ENCODE measurements at regions not wholly inside any gene's neighbourhood (a gene's known extent, or its start where the extent isn't known, plus 50 kb on each side); places are given as distances from the start of the nearest gene placed in this dataset.
"Not testable (repeated sequence)": the region's sequence is repeated elsewhere in the genome, so short reads cannot be mapped to it uniquely, and the experiment has no call there.

DNA sequence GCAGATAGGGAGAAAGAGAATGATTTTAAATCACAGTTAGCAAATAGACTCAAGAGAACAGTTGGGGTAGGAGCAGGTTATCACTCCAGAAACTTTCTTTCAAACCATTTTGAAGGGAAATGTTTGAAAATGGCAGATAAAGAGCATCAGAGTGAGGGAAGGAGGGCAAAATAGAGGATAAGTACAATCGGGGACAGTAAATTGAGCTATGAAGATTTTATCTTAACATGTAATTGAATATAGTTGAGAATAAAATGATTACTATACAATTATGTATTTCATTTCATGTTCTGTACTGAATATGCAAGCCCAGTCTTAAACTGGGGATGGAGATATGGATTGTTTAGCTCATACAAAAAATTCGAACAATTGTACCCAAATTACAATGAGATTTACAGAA, 54.0 kb downstream of the MAP10 start:
- ATAC-seq (ENCODE audit: low FRiP score) = no peak
- DNase-seq (ENCODE audit: low spot score) = no peak
- TF ChIP-seq, protein P1, sequence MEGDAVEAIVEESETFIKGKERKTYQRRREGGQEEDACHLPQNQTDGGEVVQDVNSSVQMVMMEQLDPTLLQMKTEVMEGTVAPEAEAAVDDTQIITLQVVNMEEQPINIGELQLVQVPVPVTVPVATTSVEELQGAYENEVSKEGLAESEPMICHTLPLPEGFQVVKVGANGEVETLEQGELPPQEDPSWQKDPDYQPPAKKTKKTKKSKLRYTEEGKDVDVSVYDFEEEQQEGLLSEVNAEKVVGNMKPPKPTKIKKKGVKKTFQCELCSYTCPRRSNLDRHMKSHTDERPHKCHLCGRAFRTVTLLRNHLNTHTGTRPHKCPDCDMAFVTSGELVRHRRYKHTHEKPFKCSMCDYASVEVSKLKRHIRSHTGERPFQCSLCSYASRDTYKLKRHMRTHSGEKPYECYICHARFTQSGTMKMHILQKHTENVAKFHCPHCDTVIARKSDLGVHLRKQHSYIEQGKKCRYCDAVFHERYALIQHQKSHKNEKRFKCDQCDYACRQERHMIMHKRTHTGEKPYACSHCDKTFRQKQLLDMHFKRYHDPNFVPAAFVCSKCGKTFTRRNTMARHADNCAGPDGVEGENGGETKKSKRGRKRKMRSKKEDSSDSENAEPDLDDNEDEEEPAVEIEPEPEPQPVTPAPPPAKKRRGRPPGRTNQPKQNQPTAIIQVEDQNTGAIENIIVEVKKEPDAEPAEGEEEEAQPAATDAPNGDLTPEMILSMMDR (IDR thresholded peaks at IDR 0.05) = no peak

DNA sequence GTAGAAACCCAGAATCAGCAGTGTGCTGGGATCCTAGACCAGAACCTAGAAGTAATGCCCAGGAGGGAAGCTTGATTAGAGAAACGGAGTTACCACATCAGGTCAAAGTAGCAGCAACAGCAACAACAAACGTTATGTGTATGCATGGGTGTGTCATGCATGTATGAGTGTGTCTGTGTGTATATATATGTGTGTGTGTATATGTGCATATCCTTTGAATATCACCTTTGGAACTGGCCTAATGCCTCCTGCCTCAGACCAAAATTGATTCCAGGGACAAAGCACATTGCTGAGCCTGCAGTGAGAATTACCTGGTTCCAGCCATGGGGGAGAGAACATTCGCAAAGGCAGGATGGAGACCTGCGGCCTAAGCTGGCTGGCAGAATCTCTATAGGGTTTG, 55.9 kb downstream of the MAP10 start:
- TF ChIP-seq, protein P1 (IDR thresholded peaks at IDR 0.05) = no peak
- ATAC-seq (ENCODE audit: low FRiP score) (no peak), DNase-seq (ENCODE audit: low spot score) (no peak)

DNA sequence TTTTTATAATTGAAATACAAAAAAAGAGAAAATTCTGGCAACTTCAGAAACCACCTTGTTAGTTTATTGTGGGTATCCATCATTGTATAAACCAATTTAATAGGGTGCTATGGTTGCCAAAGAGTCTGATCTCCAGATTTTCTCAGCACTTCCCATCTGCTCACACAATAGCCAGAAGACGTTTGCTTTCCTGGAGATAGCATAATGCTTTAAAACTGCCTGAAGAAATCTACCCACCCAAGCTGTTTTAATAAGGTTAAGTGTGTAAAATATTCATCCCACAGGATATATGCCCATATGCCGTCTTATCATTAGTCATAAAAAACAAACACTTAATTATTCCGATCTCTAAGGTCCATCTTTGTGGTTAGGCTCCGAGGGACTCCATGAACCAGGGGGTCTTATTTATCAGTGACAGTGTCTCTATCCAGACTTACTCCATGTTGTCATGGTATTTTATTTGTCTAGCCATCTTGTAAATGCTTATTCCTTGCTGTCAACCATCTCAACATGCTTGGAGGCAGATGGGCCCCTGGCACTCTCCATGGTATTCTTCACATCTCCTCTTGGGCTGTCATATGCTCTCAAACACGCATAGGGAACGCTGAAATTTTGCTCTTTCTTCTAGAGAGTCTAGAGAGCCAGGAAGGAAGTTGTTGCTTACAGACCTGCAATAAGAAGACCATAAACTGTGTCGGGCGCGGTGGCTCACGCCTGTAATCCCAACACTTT, 58.5 kb downstream of the MAP10 start:
- TF ChIP-seq, protein P1 (IDR thresholded peaks at IDR 0.05) = no peak
- no peak for ATAC-seq (ENCODE audit: low FRiP score)
- no peak for DNase-seq (ENCODE audit: low spot score)

DNA sequence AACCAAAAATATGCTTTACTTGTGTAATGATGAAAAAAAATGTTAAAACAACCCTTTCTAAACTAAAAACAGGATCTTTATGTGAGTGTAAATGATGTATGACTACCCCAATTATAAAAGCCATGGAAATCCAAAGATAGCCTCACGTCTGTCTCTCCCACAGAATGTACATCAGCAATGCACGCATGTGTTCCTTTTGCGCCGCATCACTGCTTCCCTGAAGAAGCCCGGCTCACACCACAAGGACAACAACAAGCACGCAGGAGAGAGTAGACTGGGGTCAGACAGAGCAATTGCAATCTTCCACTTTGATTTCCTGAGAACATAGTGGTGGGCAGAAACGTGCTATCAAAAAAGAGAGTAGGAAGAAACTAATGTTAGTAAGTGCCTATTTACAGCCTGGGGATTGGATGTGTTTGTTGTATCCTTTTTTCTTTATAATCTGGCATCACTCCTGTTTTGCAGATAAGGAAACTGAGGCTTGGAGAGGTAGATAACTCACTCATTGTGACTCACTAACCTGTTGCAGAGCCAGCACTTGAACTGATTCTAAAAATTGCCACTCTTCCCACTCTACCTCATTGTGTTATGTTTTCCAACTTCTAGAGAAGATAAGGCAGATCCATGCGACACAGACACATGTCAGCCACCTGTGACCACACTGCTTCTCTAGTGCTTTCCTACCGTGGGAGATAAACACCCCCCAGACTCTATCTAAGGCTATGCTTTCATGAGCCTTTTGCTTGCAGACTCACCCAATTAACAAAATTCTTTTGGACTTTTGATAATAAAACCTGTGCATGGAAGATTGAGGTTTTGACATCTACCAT, 60.1 kb downstream of the MAP10 start:
- DNase-seq (ENCODE audit: low spot score) = no peak
- TF ChIP-seq, protein P1 (IDR thresholded peaks at IDR 0.05) = no peak
- no peak for ATAC-seq (ENCODE audit: low FRiP score)

DNA sequence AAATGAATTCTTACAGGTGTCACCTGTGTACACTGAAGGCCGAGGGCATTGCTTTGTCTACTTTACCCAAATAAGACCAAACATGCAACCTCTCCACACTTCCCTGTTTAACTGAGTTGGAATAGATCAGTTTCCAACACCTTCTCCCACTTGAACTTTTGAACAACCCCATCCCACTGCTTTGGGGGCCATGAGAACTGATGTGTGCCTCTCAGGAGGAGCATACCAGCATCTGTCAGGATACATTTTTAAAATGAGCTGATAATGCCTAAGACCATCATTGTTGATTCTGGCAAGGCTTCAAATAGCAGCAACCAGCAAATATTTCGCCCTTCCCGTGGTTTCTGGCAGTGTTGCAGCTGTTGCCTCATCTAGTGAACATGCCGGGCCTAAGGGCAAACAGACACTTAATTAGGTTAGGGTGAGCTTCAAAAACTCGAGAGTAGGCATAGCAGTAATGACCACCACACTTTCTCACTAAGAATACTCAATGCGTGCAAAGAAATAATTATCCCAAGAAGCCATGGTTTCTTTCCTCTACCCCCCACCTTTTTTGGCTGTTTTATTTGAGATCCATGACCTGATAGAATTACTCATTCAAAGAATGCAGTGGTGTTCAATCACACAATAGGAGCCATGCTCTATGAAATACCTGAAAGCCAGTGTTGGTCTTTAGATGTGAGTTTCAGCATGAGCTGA, 63.7 kb downstream of the MAP10 start:
- no peak for DNase-seq (ENCODE audit: low spot score)

DNA sequence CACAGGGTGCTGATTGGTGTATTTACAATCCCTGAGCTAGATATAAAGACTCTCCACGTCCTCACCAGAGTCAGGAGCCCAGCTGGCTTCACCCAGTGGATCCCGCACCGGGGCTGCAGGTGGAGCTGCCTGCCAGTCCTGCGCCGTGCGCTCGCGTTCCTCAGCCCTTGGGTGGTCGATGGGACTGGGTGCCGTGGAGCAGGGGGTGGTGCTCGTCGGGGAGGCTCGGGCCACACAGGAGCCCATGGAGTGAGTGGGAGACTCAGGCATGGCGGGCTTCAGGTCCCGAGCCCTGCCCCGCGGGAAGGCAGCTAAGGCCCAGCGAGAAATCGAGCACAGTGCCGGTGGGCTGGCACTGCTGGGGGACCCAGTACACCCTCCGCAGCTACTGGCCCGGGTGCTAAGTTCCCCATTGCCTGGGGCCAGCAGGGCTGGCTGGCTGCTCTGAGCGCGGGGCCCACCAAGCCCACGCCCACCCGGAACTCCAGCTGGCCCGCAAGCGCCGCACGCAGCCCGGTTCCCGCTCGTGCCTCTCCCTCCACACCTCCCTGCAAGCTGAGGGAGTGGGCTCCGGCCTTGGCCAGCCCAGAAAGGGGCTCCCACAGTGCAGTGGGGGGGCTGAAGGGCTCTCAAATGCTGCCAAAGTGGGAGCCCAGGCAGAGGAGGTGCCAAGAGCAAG, 66.2 kb downstream of the MAP10 start:
- not testable (repeated sequence) for DNase-seq (ENCODE audit: low spot score); ATAC-seq (ENCODE audit: low FRiP score)

More for the DNA sequence above, 63.7 kb downstream of the MAP10 start:
- ATAC-seq (ENCODE audit: low FRiP score) = peak; percentile 80
- TF ChIP-seq, protein P1 (IDR thresholded peaks at IDR 0.05) = no peak

DNA sequence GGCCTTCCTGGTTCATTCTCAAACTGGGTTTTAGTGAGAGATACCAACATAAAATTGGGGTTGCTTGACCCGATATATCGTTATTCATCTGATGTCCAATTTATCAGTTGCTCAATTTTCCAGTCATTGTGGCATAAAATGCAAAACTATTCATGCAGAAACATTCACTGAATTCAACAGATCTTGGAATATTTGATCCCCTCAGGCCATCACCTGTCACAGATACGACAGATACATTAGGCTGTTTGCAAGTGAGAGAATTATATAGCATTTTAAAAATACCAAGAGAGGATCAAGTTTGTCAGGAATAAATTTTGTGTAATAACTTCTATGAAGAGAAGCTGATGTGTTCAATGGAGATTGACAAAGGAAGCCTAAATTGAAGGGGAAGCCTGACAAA, 67.1 kb downstream of the MAP10 start:
- DNase-seq (ENCODE audit: low spot score) (no peak), ATAC-seq (ENCODE audit: low FRiP score) (no peak)
- TF ChIP-seq, protein P1 (IDR thresholded peaks at IDR 0.05) = no peak
